ENCODE measurements at regions not wholly inside any gene's neighbourhood (a gene's known extent, or its start where the extent isn't known, plus 50 kb on each side); places are given as distances from the start of the nearest gene placed in this dataset.

DNA sequence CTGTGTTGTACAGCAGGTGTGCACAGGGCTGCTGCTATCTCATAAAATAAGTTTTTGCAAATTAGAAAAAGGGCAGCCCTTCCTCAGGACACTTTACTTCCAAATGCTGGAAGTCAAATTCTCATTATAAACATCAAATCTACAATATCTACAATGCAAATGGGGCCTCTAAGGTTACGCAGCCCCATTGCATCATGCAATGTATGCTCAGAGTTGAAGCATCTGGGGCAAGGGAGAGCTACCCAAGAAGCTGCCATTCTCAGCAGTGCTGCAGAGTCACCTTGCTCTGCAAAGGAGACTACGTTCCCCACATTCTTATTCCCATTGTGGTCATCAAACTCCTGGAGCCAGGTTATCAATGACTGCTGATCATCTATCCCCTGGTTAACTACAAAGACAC, 208.9 kb upstream of the POGK start:
- TF ChIP-seq, protein P1, sequence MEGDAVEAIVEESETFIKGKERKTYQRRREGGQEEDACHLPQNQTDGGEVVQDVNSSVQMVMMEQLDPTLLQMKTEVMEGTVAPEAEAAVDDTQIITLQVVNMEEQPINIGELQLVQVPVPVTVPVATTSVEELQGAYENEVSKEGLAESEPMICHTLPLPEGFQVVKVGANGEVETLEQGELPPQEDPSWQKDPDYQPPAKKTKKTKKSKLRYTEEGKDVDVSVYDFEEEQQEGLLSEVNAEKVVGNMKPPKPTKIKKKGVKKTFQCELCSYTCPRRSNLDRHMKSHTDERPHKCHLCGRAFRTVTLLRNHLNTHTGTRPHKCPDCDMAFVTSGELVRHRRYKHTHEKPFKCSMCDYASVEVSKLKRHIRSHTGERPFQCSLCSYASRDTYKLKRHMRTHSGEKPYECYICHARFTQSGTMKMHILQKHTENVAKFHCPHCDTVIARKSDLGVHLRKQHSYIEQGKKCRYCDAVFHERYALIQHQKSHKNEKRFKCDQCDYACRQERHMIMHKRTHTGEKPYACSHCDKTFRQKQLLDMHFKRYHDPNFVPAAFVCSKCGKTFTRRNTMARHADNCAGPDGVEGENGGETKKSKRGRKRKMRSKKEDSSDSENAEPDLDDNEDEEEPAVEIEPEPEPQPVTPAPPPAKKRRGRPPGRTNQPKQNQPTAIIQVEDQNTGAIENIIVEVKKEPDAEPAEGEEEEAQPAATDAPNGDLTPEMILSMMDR (conservative IDR thresholded peaks at IDR 0.05), result no peak
- H3K9ac ChIP-seq (ENCODE audit: extremely low read depth, insufficient read length, low read length), result no peak overlapping the region
- no peaks in the 10 kb centered on the region for H4K20me1 ChIP-seq (ENCODE audit: control insufficient read depth, insufficient read depth, insufficient read length)
- H3K23ac ChIP-seq (ENCODE audit: insufficient read length, low read depth, low read length), result no peak overlapping the region
- no peak overlapping the region for H3K56ac ChIP-seq (ENCODE audit: insufficient read length, low read depth, low read length)
- no peak overlapping the region for H2AK5ac ChIP-seq (ENCODE audit: insufficient read length, low read length)
- H4K91ac ChIP-seq (ENCODE audit: insufficient read length, low read depth, low read length), result no peak overlapping the region
- H3K27me3 ChIP-seq (ENCODE audit: insufficient read depth, low read length), result no peaks in the 10 kb centered on the region
- H2BK20ac ChIP-seq (ENCODE audit: low read depth, low read length, poor library complexity, severe bottlenecking), result no peak overlapping the region
- no peaks in the 10 kb centered on the region for H3K4me1 Mint-ChIP-seq
- no peaks in the 10 kb centered on the region for H3K23me2 ChIP-seq (ENCODE audit: insufficient read length, low read depth, low read length, poor library complexity, severe bottlenecking)
- no peak overlapping the region for H2BK5ac ChIP-seq (ENCODE audit: insufficient read length, low read length)
- H3K27ac Mint-ChIP-seq, result no peak overlapping the region
- no peaks in the 10 kb centered on the region for H3K79me1 ChIP-seq (ENCODE audit: insufficient read depth, low read depth, low read length, poor library complexity, severe bottlenecking)
- H3K14ac ChIP-seq (ENCODE audit: insufficient read depth, low read length), result no peak overlapping the region
- H3K4me2 ChIP-seq (ENCODE audit: insufficient read depth, insufficient read length, low read length), result no peak overlapping the region
- no peak overlapping the region for H3K4me3 Mint-ChIP-seq
- H3K27ac ChIP-seq (ENCODE audit: insufficient read length, low read depth, low read length), result no peak overlapping the region
- no peak overlapping the region for H4K5ac ChIP-seq (ENCODE audit: insufficient read length, low read depth, low read length)
- no peak overlapping the region for H2BK12ac ChIP-seq (ENCODE audit: insufficient read length, low read depth, low read length)
- no peak overlapping the region for H3T11ph ChIP-seq (ENCODE audit: low read length)
- H3K18ac ChIP-seq (ENCODE audit: insufficient read length, low read depth, low read length), result no peak overlapping the region
- H2AFZ ChIP-seq (ENCODE audit: low read length), result no peak overlapping the region
- no peak overlapping the region for H2BK15ac ChIP-seq (ENCODE audit: low read depth, low read length)
- H3K9me3 ChIP-seq (ENCODE audit: control insufficient read depth, low read depth, low read length), result no peaks in the 10 kb centered on the region
- no peak overlapping the region for H2BK120ac ChIP-seq (ENCODE audit: low read depth, low read length, poor library complexity, severe bottlenecking)
- DNase-seq, result no peak
- no peaks in the 10 kb centered on the region for H3K79me2 ChIP-seq (ENCODE audit: insufficient read depth, low read length)
- WGBS (ENCODE audit: extremely low coverage, insufficient read length, low lambda C conversion rate), result no CpG with 5 or more reads among the region's 2 CpGs
- no peaks in the 10 kb centered on the region for H3K36me3 Mint-ChIP-seq (ENCODE audit: insufficient read depth in 1 of 3, low read depth in 3 of 3)
- H3K27me3 Mint-ChIP-seq (ENCODE audit: low read depth), result no peaks in the 10 kb centered on the region
- H3K9me3 Mint-ChIP-seq, result no peaks in the 10 kb centered on the region
- no peaks in the 10 kb centered on the region; the same call in 1 of the 2 replicates for H3K4me1 ChIP-seq (ENCODE audit: insufficient read depth, low read length)
- no peak overlapping the region for H3K4ac ChIP-seq (ENCODE audit: low read depth, low read length)
- no peak overlapping the region for H4K8ac ChIP-seq (replicated peaks; ENCODE audit: insufficient read length, low read depth, low read length)

Measured in H9 (cell line).